ENCODE measurements at regions not wholly inside any gene's neighbourhood (a gene's known extent, or its start where the extent isn't known, plus 50 kb on each side); places are given as distances from the start of the nearest gene placed in this dataset.

- no peak for TF ChIP-seq POLR2A (IDR thresholded peaks at IDR 0.05)
- no peak for TF ChIP-seq CTCF (IDR thresholded peaks at IDR 0.05)
- WGBS, 2 donors = 80 to 86% methylated on average over 2 of the region's 2 CpGs
- no peaks in the 10 kb centered on the region for H3K9me3 ChIP-seq
- no peaks in the 10 kb centered on the region for H3K4me1 ChIP-seq
- no peak overlapping the region for H3K4me3 ChIP-seq (replicated peaks in 1 of 3)
- DNase-seq = no peak
- H3K27ac ChIP-seq = no peak overlapping the region
- intact Hi-C loops (cut with DNase I) = no loop called here
- no peaks in the 10 kb centered on the region for H3K27me3 ChIP-seq
- no peaks in the 10 kb centered on the region for H3K36me3 ChIP-seq
Observed at GRCh38 chr5:98498028-98498427, 275.4 kb upstream of the RGMB start.

- intact Hi-C loops (cut with DNase I) = no loop called here
- H3K36me3 ChIP-seq = no peaks in the 10 kb centered on the region
- no peaks in the 10 kb centered on the region for H3K4me1 ChIP-seq
- WGBS, 2 donors = 56 to 62% methylated on average over 1 of the region's 1 CpG
- H3K27ac ChIP-seq = no peak overlapping the region
- H3K27me3 ChIP-seq = no peaks in the 10 kb centered on the region
- no peak overlapping the region for H3K4me3 ChIP-seq (replicated peaks in 1 of 3)
- no peaks in the 10 kb centered on the region for H3K9me3 ChIP-seq
- TF ChIP-seq POLR2A (IDR thresholded peaks at IDR 0.05) (no peak), CTCF (IDR thresholded peaks at IDR 0.05) (no peak)
- DNase-seq = no peak
Observed at GRCh38 chr5:98499892-98500291, 273.6 kb upstream of the RGMB start.

DNA sequence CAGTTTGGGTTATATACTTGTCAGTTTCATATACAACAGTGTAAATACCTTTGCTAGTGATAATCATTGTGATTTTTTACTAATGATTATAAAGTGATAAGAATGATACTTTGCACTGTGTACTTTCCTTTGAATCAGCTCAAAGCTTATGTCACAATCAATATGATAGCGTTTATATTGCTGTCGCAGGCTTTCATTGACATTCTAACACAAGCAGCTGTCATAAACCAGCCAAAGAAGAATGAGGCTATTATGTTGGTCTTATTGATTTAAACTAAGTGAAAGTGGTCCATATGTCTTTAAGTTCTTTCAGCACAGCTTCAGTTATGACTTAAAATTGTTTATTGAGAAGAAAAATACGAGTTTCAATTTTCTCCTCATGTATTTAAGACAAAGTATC is 272.7 kb upstream of the RGMB start:
- Histone ChIP-seq H3K4me1 (no peaks in the 10 kb centered on the region), H3K27ac (no peak overlapping the region), H3K27me3 (no peaks in the 10 kb centered on the region), H3K36me3 (no peaks in the 10 kb centered on the region), H3K4me3 (replicated peaks in 1 of 3) (no peak overlapping the region), H3K9me3 (no peaks in the 10 kb centered on the region)
- TF ChIP-seq POLR2A (IDR thresholded peaks at IDR 0.05) (no peak), CTCF (IDR thresholded peaks at IDR 0.05) (no peak)
- WGBS, 2 donors = 80 to 83% methylated on average over 3 of the region's 3 CpGs
- intact Hi-C loops (cut with DNase I) = no loop called here
- DNase-seq = no peak

- no peak for DNase-seq
- no peak for TF ChIP-seq CTCF (IDR thresholded peaks at IDR 0.05)
- TF ChIP-seq POLR2A (IDR thresholded peaks at IDR 0.05) = no peak
- H3K4me3 ChIP-seq (replicated peaks in 1 of 3) = no peak overlapping the region
- H3K36me3 ChIP-seq = no peaks in the 10 kb centered on the region
- no peaks in the 10 kb centered on the region for H3K9me3 ChIP-seq
- no peaks in the 10 kb centered on the region for H3K4me1 ChIP-seq
- intact Hi-C loops (cut with DNase I) = no loop called here
- WGBS, 2 donors = 40 to 49% methylated on average over 2 of the region's 2 CpGs
- H3K27me3 ChIP-seq = no peaks in the 10 kb centered on the region
- H3K27ac ChIP-seq = no peak overlapping the region
Observed at GRCh38 chr5:98503616-98504015, 269.8 kb upstream of the RGMB start.

DNA sequence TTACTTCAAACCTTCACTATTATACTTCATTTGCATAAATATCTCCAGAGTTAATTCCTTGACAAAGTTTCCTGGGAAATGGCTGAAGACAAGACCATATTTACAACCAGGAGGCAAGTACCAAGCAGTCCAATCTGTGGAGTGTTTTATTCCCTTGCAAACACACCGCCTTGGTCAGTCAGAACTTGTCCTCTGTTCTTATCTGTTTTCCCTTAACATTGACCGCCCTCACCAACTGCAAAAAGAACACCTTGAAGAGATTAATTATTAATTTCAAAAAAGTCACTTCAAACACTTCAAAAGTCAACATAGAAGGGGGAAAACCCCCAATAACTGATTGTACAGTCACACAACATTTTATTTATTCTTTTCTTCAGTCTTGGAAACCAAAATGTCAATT is 269.0 kb upstream of the RGMB start:
- intact Hi-C loops (cut with DNase I) = no loop called here
- DNase-seq = no peak
- no peaks in the 10 kb centered on the region for H3K36me3 ChIP-seq
- H3K27ac ChIP-seq = no peak overlapping the region
- no peaks in the 10 kb centered on the region for H3K27me3 ChIP-seq
- no peak for TF ChIP-seq POLR2A (IDR thresholded peaks at IDR 0.05)
- TF ChIP-seq CTCF (IDR thresholded peaks at IDR 0.05) = no peak
- H3K4me1 ChIP-seq = no peaks in the 10 kb centered on the region
- H3K4me3 ChIP-seq (replicated peaks in 1 of 3) = no peak overlapping the region
- H3K9me3 ChIP-seq = no peaks in the 10 kb centered on the region
- WGBS, 2 donors = 93% methylated on average over 2 of the region's 2 CpGs
